ENCODE measurements at regions not wholly inside any gene's neighbourhood (a gene's known extent, or its start where the extent isn't known, plus 50 kb on each side); places are given as distances from the start of the nearest gene placed in this dataset.
"Not testable (repeated sequence)": the region's sequence is repeated elsewhere in the genome, so short reads cannot be mapped to it uniquely, and the experiment has no call there.

DNA sequence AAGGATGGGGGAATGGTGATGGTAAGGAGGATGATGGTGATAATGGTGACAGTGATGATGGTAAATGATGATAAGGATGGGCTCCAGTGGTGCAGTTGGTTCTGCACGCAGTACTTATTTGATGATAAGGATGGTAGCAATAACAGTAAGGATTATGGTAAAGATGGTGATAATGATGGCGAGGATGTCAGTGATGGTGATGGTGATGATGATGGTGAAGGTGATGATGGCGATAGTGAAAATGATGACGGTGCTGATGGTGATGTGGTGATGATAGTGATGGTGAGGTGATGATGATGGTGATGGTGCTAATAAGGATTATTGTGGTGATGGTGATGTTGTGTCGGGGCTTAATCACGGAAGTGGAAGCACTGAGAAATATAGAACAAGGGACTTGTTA lies 103.7 kb downstream of the C16orf95 start:
- DNase-seq, result no peak

DNA sequence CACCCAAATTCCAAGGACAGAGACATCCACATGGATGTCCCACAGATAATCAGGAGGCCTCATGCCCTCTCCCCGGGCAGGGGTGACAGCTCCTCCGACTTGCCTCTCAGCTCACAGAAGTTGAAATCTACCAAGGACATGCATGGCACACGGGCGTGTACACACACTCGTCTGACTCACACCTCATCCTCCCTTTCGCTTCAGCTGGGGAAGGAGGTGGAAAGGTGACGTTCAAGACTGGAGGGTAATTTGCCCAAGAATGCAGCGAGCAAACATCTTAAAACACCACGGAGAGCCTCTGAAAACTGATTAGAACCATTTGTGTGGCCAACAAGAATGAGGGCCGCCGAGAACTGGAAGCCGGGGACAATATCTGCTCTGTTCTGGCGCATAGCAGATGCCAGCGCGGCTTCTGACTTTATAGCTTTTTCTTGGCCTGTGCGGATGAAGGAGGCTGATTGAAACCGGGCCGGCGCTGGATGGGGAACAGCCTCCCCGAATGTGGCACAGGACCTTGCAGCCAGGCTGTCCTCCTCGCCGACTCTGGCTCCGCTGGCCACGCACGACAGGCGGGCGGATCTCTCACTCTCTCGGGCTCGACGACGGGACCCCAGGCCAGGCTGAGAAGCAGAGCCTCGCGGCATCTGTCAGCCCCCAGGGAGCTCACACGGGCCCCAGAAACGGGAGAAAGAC lies 100.9 kb downstream of the C16orf95 start:
- no peak for DNase-seq

DNA sequence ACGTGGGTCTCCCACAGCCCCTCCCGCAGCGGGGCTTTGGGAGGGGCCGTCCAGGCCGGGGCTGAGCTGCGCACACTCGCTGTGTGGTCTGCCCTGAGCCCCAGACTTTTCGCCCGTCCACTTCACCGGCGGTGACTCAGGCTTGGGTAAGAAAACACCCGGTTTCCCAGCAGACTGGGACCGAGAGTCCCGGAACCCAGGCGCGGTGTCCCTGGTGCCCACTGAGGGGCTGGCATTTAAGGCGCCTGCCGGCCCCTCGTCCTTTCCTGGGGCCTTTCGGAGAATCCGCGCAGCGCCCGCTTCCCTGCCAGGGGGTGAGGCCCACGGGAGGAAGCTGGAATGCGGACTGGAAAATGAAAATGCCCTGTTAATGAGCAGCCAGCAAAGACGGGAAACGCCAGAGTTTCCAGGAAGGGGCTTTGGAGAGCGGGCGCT lies 100.3 kb downstream of the C16orf95 start:
- DNase-seq, result no peak

DNA sequence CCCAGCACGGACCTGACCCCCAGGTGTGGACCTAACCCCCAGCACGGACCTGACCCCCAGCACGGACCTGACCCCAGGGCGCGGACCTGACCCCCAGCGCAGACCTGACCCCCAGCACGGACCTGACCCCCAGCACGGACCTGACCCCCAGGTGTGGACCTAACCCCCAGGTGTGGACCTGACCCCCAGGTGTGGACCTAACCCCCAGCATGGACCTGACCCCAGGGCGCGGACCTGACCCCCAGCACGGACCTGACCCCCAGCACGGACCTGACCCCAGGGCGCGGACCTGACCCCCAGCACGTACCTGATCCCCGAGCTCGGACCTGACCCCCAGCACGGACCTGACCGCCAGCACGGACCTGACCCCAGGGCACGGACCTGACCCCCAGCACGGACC lies 99.4 kb downstream of the C16orf95 start:
- not testable (repeated sequence) for DNase-seq

DNA sequence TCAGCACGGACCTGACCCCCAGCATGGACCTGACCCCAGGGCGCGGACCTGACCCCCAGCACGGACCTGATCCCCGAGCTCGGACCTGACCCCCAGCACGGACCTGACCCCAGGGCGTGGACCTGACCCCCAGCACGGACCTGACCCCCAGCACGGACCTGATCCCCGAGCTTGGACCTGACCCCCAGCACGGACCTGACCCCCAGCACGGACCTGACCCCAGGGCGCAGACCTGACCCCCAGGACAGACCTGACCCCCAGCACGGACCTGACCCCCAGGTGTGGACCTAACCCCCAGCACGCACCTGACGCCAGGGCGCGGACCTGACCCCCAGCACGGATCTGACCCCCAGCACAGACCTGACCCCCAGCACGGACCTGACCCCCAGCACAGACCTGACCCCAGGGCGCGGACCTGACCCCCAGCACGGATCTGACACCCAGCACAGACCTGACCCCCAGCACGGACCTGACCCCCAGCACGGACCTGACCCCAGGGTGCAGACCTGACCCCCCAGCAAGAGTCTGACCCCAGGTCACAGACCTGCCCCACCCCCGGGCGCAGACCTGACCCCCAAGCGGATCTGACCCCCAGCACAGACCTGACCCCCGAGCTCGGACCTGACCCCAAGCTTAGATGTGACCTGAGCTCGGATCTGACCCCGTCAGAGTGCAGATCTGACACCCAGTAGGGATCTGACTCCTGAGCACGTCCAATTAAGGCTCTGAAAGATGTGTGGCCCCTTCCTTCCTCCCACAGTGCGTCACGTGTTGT lies 98.7 kb downstream of the C16orf95 start:
- no peak for DNase-seq

DNA sequence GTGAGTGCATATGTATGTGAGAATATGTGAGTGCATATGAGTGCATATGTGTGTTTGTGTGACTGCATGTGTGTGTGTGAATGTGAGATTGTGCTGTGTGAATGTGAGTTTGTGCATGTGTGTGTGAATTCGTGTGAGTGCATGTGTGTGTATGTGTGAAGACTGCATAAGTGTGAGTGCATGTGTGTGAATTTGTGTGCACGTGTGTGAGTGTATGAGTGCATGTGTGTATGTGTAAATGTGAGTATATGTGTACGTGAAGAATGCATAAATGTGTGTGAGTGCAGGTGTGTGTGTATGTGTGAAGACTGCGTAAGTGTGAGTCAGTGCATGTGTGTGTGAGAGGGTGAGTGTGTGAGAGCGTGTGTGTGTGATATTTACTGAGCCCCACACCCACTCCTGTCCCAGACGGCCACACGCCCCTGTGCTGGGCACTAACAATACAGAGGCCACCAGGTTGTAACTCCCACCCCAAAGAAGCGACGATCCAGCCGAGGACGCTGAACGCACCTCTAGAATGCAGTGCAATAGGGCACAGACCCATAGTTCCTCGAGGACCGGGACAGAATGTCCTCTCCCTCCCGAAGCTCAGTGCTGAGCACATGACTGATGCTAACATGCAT lies 97.8 kb downstream of the C16orf95 start:
- DNase-seq, result no peak

DNA sequence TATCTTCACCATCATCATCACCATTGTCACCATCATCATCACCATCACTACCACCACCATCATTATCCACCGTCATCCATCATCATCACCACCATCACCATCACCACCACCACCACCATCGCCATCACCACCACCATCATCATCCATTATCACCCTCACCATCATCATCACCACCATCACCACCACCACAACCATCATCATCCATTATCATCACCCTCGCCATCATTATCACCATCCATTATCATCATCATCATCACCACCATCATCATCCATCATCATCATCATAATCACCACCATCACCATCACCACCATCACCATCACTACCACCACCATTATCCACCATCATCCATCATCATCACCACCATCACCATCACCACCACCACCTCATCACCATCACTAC lies 95.6 kb downstream of the C16orf95 start:
- DNase-seq, result no peak

DNA sequence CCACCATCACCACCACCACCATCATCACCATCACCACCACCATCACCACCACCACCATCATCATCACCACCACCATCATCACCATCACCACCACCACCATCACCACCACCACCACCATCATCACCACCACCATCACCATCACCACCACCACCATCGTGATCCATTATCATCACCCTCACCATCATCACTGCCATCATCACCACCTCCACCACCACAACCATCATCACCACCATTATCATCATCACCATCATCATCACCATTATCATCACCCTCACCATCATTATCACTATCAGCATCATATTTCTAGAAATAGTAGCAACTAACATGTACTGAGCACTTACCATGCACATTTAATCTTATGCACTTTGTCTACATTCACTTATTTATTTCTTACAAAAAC lies 94.9 kb downstream of the C16orf95 start:
- DNase-seq, result no peak

DNA sequence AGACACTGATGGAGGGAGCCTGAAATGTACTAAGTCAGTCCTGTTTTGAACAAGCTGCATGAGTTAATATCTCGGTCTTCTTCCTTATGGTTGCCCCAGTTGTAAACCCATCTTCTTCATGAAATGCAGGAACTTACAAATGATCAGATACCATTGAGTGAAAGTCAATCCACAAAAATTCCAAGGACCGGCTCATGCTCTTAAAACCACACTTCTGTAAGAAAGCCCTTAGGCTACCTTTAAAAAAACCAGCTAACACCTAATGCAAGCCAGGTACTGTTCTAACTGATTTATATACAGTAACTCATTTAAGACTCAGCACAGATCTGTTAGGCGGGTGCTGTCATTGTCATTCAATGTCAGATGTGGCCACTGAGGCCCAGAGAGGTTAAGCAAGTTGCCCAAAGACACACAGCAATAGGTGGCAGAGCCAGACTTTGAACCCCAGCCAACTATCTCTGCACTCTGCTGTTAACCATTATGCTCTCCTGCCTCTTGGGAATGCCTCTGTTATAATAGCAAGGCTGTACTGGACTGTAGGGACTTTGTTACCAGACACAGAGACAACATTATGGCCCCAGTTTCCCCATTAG lies 93.4 kb downstream of the C16orf95 start:
- no peak for DNase-seq

DNA sequence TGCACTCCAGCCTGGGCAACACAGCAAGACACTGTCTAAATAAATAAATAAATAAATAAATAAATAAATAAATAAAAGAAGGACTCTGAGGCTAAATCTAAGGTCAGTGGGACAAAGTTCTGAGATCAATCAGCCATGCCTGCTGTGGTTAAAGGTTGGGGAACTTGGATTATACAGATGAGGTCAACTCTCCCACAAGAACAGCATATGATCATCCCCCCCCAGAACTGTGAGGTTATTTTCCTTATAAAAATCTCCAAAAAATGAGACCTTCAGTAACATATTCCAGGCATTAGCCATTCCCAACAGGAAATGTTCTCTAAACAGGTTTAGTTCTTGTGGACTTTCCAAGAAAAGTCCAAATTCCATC lies 90.3 kb downstream of the C16orf95 start:
- no peak for DNase-seq

DNA sequence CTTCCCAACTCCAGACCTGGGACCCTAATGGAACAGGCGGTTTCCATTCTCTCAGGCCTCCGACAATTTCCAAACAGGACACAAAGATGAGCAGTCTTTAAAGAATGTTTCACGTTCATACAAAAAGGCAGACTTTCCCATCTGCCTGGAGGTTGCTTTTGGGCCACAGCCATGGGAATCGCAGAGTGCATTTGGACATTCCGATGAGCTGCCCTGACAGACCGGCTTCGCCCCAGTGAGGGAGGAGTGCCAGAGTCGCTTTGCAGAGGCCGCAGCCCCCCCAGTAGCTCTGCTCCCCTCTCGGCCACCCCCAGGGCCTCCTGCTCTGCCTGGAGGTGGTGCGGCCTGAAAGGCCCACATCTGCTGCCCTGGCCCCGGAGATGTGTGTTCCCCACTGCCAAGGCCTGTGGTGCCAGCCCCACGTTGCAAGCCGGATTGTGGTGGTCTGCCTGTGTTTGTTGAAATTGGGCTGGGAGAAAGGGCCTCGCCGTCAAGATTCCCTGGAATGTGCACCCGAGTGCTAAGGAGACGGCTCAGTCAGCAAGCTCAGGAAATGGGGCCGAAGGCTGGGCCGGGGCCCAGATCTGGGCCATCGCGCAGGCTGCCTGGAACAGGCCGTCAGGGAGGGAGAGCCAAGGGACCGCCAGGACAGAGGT lies 89.8 kb downstream of the C16orf95 start:
- DNase-seq, result peak; percentile 54

DNA sequence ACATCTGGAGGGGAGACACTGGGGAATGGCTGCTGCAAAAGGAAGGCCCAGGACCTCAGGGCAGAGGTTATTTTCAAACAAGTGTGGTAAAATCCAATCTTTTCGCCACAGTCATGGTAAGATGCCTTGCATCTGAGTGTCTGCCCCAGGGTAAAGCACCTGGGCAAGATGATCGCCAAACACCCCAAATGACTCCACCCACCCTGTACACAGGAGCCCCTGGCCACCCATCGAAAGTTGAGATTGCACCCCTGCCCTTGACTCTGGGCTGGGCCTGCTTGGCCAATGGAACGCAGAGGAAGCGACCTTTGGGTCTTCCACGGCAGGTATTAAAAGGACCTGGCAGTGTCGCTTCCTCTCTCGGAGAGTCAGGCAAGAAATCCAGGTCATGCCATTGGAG lies 88.8 kb downstream of the C16orf95 start:
- no peak for DNase-seq

DNA sequence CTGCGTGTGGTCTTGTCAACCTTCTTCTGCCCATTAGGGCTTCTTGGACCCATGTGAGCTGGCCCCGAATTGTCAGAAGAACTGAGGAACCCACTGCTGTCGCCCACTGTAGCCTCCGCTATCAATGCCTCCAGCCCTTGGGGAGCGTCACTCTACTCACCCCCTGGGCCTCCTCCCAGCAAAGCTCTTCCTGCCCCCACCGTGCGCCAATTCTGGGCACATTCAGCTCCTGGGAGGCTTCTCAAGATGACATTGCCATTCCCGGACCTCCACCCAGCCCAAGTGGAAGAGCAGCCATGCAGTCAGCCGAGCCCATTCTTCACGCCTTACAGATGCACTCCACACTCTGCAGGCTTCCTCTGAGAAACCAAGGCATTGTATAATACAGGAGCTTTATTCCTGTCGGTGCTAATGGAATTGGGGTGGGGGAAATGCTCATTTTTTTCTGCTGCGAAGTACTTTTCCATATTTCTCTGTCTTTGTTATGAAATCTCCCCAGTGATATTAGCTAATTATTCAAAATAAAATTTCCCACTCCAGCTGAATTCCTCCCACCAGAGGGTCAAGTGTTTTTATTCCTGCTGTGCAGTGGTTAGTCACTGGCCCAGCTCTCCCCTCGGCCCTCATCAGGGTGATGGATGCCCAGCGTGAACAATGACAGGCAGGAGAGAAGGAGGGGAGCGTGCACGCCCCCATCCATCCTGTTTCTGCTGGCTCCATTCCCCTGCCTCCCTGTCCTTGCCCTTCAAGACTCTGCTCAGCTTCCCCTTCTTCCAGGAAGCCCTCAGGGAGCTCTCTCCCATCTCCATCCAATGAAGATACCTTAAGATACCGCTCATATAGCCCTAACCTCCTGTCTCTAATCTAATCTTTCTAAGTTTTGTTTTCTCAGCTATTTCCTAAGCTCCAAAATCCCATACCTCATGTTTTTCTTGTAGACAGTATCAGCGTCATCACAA lies 87.7 kb downstream of the C16orf95 start:
- no peak for DNase-seq

DNA sequence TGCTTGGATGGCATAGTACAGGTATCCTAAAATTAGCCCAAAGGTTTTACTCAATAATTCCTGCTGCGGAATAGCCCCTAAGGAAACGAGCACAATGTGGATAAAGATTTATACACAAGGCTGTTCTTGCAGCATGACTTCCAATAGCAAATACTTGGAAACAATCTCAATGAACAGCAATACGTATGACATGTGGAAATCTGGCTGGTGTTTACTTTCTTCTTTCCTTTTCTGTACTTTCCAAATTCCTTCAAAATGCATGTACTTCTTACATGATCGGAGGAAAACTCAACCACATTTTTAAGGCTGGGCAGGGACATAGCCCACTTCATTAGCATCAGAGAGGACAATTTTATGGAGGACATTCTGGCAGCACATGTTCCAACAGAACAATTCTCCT lies 86.6 kb downstream of the C16orf95 start:
- peak; percentile 24 for DNase-seq

DNA sequence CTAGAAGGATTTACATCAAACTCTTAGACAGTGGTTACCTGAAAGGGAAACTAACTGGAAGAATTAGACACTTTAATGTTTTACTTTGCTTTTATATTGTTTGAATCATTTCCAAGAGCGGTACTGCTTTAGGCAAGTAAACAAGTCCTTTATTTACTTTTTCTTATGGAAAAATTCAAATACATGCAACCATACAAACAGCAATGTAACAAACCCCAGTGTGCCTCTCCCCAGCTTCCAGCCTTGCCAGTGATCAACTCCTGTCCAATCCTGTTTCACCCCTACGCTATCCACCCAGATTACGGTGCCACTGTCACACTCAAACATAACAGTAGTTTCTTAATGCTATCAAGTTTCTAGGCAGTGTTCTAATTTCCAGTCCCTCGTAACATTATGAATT lies 85.9 kb downstream of the C16orf95 start:
- DNase-seq, result no peak

DNA sequence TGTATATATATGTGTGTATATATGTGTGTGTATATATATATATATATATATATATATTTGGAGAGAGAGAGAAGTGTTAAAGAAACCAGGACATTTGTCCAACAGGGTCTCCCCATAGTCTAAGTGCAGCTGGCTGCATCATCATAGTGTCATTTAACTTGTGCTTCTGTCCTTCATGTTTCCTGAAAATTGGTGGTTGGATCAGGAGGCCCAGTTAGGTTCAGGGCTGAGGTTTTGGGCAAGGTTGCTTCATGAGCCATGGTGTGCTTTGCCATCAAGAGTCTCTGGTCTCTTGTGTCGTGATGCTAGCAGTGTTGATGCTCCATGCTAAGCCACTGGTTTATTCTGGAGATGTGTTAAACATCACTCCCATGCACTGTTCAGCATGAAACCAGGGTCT lies 85.3 kb downstream of the C16orf95 start:
- DNase-seq, result no peak

DNA sequence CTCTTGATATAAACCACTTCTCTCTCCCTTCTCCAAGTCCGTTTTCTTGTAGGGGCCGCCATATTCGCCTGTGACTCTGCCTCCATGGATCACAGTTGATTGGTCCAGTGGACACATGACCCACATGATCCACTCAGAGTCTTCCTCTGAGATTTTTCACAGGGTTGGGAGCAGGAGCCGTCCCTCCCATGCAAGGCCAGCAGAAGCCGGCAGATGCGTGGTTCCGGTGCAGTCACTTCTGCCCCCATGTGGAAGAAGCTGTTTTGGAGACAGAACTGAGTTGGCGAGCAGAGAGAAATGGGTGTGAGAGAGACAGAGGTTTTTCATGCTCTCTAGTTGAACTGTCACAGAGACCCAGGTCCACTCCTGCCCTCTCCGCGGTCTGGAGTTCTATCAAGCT lies 83.3 kb downstream of the C16orf95 start:
- no peak for DNase-seq

DNA sequence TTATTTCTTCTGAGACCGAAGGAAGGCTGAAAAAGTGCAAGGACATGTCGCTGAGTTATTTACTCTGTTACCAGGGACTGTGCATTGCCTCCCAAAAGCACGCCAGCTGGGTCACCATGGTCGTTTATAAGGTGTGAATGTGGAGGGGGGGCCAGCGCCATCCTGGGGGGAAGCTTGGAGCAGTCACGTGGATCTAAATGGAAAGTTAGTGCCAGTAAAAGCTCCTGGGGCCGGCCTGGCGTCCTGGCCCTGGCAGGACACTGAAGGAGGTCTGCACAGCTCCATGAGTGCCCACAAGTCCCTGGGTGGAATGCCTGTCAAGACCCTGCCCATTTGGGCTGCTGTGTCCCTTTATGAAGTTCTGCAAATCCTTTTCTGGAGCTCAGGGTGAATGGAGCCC lies 82.6 kb downstream of the C16orf95 start:
- no peak for DNase-seq

DNA sequence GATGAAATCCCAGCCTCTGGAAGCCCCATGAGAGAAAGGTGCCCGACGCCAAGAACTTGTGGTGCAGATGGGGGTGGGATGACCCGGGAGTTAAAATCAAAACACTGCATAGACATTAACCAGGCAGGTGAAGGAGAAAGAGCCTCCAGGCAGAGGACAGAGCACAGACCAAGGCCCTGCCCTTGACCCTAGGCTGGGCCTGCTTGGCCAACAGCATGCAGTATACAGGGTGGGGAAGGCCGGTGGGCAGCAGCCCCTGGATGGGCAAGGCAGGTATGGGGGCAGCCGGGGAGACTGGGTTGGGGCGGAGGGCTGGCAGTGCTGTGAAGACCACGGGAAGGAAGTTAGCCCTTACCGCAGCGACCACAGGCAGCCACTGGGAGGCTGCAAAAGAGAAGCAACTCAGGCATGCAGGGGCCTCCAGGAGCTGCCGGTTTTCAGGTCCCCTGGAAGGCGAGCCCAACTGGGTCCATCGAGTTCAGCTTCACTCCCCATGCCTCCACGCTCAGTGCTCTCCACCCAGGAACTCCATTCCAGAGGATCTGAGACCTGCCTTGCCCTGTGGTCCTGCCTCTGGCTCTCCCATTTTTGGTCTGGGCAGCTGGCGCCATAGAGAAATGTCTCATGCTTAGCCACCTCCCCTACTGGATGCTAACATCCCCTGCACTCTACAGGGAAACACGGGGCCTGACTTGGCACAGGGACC lies 81.2 kb downstream of the C16orf95 start:
- no peak for DNase-seq

DNA sequence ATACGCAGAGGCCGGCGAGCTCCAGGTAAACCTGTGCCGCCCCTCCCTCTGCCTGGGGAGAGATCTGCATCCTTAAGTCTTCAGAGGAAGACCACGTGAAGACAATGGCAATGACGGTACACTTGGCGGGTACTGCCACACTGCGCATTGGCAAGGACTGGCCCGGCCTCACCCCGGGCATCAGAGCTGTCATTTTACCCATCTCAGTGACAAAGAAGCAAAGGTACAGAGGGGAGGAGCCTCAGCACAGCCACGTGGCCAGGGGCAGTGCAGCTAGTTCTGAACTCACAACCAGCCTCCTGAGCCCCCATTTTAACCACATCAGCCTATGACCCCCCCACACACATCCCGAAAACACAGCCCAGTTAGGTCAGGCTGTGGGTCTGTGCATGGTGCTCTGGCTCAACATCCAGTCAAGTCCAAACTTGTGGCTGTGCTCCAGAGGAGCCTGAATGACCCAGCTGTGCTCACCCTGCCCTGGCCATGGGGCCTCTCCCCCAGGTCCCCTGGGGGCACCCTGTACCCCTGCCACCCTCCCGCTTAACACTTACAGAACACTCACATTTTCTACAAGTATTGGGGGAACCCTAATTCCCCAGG lies 80.6 kb downstream of the C16orf95 start:
- no peak for DNase-seq

DNA sequence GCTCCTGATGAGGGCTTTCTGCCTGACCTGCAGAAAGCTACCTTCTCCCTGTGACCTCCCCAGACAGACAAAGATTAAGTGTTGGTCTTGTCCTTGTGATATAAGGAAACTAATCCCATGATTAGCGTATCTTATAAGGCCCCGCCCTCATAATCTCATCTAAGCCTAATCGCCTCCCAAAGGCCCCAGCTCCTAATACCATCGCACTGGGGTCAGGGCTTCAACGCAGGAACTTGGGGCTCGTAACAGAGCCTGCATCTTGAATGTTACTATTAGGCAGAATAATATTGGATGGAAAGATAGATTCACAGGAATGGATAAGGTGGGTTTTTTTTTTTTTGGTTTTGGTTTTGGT lies 78.9 kb downstream of the C16orf95 start:
- no peak for DNase-seq
